ENCODE measurements at regions not wholly inside any gene's neighbourhood (a gene's known extent, or its start where the extent isn't known, plus 50 kb on each side); places are given as distances from the start of the nearest gene placed in this dataset.
A peak's percentile ranks its signal among the peaks of the same experiment; 100 is the strongest.

DNA sequence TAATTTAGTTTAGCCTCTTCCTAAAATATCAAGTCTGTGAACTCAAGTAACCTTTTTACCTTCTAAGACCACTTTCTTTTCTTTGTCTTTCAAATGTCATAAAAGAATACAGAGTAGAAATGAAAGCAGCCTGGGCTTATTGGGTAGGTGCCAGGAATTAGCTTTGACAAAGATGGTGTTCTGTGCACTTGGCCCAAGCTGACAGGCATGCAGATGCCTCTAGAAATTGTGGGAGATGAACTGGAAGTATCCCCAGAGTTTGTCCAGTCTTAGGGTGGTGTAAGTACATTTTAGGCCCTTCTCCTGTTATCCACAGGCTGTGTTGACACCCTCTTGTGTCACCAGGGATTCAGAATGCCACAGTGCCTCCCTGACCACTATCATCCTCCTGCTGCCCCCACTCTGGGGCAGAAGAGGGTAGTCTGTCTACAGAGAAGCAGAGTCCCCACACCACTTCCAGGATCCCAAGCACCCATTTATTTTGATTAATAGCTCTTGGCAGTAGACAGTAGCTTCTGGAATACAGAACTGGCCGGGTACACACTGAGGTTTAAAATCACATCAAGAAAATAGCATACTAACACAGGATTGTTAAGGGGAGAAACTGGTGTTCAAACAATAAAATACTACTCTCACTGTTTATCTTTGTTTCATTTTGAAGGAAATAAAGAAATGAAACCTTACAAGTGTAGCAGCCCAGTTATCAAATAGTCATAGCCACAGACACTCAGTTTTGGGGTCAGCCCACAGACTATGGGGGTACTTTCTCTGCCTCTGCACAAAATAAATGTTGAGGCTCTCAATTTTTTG, 343.2 kb downstream of the KCNRG start:
- DNase-seq (ENCODE audit: low spot score), result no peak

GRCh38 chr13:50359041-50359367, 343.8 kb downstream of the KCNRG start:
- DNase-seq (ENCODE audit: low spot score), result no peak

DNA sequence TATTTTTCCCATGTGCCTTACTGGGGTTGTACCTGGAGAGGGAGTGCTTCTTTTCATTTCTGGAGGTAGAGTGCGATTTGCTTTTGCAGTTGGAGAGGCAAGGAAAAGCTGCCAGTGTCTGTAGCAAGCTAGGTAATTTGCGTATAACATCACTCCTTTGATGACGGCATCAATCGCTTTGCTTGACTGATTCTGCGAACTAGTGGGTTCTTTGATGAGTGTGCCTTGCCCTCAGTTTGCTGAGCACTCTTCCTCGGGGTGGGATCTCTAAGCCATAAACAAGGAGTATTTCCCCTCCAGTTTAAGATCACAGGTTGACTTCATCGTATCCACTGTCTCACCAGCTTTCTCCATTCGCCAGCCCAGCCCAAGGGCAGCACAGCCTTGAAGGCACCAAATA, 344.5 kb downstream of the KCNRG start:
- DNase-seq (ENCODE audit: low spot score), result no peak

DNA sequence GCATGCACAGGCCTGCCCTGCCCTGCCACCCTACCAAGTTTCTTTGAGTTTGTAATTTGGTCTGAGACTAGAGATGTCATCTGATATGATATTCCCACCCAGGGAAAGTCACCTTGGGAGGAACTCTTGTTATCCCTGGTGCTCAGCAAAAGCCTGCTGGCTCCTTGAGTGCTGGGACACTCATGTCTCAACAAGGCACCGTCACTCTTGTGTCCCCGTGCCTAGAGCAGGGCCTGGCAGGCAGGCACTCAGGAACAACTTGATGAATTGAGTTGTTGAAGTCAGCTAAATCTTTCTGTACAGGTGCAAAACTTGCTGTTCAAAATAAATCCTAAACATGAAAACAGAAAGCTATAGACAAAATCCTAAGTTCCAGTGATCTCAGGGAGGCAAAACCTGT, 345.4 kb downstream of the KCNRG start:
- no peak for DNase-seq (ENCODE audit: low spot score)

GRCh38 chr13:50361282-50361681, 346.0 kb downstream of the KCNRG start:
- DNase-seq (ENCODE audit: low spot score), result no peak

- no peak for DNase-seq (ENCODE audit: low spot score)
Measured at GRCh38 chr13:50365408-50366391, 350.5 kb downstream of the KCNRG start.

DNA sequence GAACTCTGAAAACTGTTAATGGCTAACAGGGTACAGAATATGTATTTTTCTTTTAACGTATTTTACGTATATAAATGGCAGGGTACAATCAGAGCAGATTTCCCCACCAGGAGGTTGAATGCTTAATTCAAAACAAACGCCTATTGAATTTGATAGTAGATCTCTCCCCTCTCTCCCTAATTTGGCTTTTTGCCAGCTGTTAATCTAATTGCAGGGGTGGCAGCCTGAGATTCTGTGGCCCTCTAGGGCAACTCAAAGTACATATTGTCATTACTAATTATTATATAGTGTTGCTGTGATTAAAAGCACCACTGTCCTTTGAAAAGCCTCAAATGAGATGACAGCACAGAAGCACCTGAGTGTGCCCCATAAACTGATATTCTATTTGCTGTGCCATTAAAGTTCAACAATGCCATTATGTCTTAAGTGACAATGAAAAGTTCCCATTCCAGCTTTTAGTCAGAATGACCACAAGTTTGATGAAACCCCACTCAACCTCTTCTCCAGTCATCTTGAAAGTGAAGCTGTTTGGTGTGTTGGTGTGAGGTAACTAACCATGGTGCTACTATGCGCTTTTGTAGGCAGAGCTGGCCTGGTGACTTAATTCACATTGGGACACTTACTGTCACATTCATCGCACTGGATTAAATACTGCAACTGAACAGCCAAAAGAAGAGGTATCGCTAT, 351.4 kb downstream of the KCNRG start:
- no peak for DNase-seq (ENCODE audit: low spot score)

GRCh38 chr13:50369646-50370045, 354.4 kb downstream of the KCNRG start:
- no peak for DNase-seq (ENCODE audit: low spot score)

GRCh38 chr13:50370303-50370950, 355.2 kb downstream of the KCNRG start:
- DNase-seq (ENCODE audit: low spot score), result peak; percentile 30

DNA sequence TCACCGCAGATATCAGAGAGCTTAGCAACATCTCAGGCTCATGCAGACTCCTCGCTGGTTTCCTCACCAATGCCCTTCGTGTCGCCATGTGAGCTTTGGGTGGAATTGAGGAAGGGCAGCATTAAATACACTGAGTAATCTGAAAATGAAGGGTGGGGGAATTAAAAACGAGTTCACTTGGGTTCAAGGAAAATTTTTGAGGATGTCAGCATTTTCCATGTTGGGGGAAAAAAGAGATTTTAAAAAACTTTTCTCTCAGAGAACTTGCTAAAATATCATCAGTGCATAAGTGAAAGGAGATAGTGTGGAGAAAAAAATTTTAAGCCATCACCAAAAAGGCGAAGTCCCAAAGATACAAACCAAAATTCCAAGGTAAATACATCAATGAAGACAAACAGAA, 359.3 kb downstream of the KCNRG start:
- DNase-seq (ENCODE audit: low spot score), result no peak

- no peak for DNase-seq (ENCODE audit: low spot score)
Measured at GRCh38 chr13:50375792-50376191, 360.5 kb downstream of the KCNRG start.

DNA sequence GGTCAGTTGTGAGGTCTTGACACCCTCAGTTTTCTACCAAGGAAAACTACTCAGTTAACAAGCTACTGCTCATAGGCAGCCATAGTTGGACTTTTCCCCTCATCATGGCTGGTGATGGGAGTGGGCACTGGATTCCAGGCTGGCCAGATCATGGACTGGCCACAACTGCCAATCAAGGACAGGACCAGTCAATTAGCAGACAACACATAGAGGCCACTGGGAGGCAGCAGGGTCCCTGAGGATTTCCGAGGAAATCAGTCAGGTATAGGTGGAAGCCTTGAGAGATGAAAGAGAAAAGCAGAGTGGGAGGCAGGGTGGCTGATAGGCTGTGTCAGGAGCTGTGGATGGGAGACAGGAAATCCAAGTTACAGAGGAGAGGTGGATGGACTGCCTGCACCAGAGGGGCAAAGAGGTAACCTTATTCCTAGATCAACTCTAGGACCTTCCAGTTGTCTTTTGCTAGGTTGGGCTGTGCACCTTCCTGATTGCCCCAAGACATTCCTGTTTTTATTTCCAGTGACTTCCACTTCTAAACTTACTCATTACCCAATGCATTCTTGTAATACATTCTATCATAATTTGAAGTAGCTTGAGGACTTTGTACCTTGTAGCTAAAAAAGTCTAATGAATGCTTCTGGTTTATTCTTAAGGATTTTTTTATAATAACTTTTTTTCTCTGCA, 361.8 kb downstream of the KCNRG start:
- DNase-seq (ENCODE audit: low spot score), result no peak

DNA sequence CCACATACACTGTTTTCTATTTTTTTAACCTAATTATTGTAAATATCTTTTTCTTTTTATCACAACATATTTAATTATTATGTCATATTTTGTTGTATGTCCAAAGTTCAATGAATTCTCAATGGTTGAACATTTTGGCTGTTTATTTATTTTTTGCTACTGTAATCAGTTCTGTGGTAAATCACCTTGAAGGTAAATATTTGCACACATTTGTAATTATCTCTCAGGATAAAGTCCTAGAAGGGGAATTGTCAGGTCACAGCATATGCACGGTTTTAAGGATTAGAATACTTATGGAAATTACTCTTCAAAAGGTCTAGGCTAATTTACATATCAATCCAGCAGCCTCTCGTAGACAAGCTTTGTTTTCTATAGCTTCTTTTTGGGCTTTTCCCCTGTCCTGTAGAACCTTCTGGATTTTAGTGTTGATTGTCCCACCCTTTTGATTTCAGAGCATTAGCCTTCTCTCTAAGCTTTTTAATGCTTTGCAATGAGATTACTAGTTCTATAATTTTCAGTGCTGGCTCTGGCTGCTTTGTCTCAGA, 362.6 kb downstream of the KCNRG start:
- DNase-seq (ENCODE audit: low spot score), result no peak

GRCh38 chr13:50378509-50379044, 363.3 kb downstream of the KCNRG start:
- no peak for DNase-seq (ENCODE audit: low spot score)

DNA sequence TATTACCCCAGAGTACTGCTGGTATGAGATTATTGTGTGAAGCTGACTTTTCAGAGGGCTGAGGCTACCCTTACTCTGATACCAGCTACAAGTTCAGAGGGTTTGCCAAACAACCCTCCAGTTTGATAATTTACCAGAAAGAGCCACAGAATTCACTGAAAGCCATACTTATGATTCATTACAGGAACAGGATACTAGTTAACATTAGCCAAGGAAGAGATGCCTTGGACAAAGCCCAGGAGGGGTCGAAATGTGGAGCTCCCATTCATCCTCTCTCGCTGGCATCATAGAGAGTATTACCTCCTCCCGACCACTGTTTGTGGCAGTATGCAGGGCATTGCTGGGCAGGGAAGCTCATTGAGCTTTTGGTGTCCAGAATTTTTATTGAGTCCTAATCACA, 364.3 kb downstream of the KCNRG start:
- no peak for DNase-seq (ENCODE audit: low spot score)

- no peak for DNase-seq (ENCODE audit: low spot score)
Measured at GRCh38 chr13:50380905-50381304, 365.7 kb downstream of the KCNRG start.

- DNase-seq (ENCODE audit: low spot score), result no peak
Measured at GRCh38 chr13:50382511-50382910, 367.3 kb downstream of the KCNRG start.

GRCh38 chr13:50382951-50383350, 367.7 kb downstream of the KCNRG start:
- no peak for DNase-seq (ENCODE audit: low spot score)

- no peak for DNase-seq (ENCODE audit: low spot score)
Measured at GRCh38 chr13:50384724-50385123, 369.5 kb downstream of the KCNRG start.

DNA sequence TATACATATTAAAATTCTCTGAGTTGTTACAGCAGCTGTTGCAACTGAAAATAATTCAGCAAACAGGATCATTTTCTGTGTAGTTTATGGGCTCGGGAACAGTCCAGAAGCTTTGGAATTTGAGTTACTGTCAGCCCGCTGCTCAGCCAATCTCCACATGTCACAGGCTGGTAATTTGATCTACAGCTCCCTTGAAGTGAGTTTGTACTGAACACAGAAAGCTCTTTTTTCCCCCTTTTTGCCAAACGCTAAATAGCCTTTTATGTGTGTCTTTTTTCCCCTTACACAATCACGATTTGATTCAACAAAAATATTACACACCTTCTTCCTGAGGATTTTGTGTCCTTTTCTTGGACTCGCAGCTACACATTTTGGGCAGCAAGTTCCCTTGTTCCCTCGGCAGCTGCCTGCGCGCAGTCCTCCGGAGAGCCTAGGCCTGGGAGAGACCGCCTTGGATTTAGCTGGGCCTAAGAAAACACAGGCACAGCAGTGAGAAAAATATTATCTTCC, 371.4 kb downstream of the KCNRG start:
- DNase-seq (ENCODE audit: low spot score), result no peak

Data from germinal center (tissue), 1 donor.